Endothelial cell of umbilical vein (primary cell): ENCODE measurements at regions not wholly inside any gene's neighbourhood (a gene's known extent, or its start where the extent isn't known, plus 50 kb on each side); places are given as distances from the start of the nearest gene placed in this dataset.

Experiments
- BruUV-seq: library from RNA; stranded (reverse); fragments of 400-500 nt; replicated peaks from 2 replicates; lab custom pipeline; 2021; lab: Mats Ljungman, UMichigan
- CTCF ChIA-PET: fragments of 300-600, 350-600 bp; sonication (Branson Sonifier 250); formaldehyde crosslinking; loops from one replicate; lab custom pipeline; 2021; ENCODE audit warnings: antibody characterized with exemption, inconsistent platforms; lab: Charles Lee
- POLR2A ChIA-PET: fragments of 300-600, 350-600 bp; sonication (Branson Sonifier 250); formaldehyde crosslinking; loops from one replicate; lab custom pipeline; 2021; ENCODE audit warnings: antibody characterized with exemption, inconsistent platforms; lab: Charles Lee
- DNase-seq: peaks from one replicate; pipeline ENCODE4 v3.0.0-alpha.2; 2011; ENCODE audit warnings: low read depth, low spot score
- FAIRE-seq: peaks from 2 replicates; lab custom pipeline; 2011; peaks lifted over from hg19 to GRCh38; lab: Jason Lieb, UNC
- H2AFZ ChIP-seq: 2 replicates; pipeline ENCODE4 v1.6.0; 2012; ENCODE audit warnings: low read depth, low read length, control low read depth, inconsistent platforms
- H3K27ac ChIP-seq: 2 replicates; pipeline ENCODE4 v1.5.1; 2011; ENCODE audit warnings: low read depth, mild to moderate bottlenecking, control low read depth, low read length, moderate library complexity; ENCODE audit not compliant: insufficient read depth
- H3K27me3 ChIP-seq, 2 experiments: 2 replicates each; pipeline versions ENCODE4 v1.6.0 to v1.6.1; 2011; ENCODE audit warnings: low read length in 2 of 2, mixed read lengths in 1 of 2; ENCODE audit not compliant: control insufficient read depth in 2 of 2, insufficient read depth in 2 of 2
- H3K36me3 ChIP-seq, 2 experiments: 2 replicates in 1 of 2; 3 replicates in 1 of 2; pipeline ENCODE4 v1.5.1; 2011; ENCODE audit warnings: low read length in 2 of 2, mild to moderate bottlenecking in 1 of 2, moderate library complexity in 1 of 2; ENCODE audit not compliant: control insufficient read depth in 2 of 2, insufficient read depth in 2 of 2; ENCODE audit errors: extremely low read depth in 1 of 2
- H3K4me1 ChIP-seq: 3 replicates; pipeline ENCODE4 v1.5.1; 2011; ENCODE audit warnings: mild to moderate bottlenecking, low read length; ENCODE audit not compliant: control insufficient read depth, insufficient read depth; ENCODE audit errors: extremely low read depth
- H3K4me2 ChIP-seq: 2 replicates; pipeline ENCODE4 v1.6.1; 2011; ENCODE audit warnings: low read length, control low read depth, mixed read lengths; ENCODE audit not compliant: insufficient read depth
- H3K4me3 ChIP-seq, 3 experiments: fragments of 200-600 bp in 1 of 3; sonication (generic), shearing (Covaris generic) in 1 of 3; replicated peaks in 1 of 3; 2 replicates each; pipeline ENCODE4 v1.5.1; 2011 to 2016; ENCODE audit warnings: control low read depth in 3 of 3, low read length in 3 of 3, mild to moderate bottlenecking in 2 of 3, inconsistent platforms in 1 of 3, low read depth in 1 of 3, moderate library complexity in 1 of 3; ENCODE audit not compliant: insufficient read depth in 1 of 3
- H3K79me2 ChIP-seq: 2 replicates; pipeline ENCODE4 v1.6.0; 2012; ENCODE audit warnings: low read length, inconsistent platforms; ENCODE audit not compliant: control insufficient read depth, insufficient read depth
- H3K9ac ChIP-seq: replicated peaks from 2 replicates; pipeline ENCODE3; 2011; ENCODE audit warnings: low read length, control low read depth; ENCODE audit not compliant: insufficient read depth; ENCODE audit errors: extremely low read depth
- H3K9me1 ChIP-seq: replicated peaks from 3 replicates; pipeline ENCODE4 v1.6.0; 2011; ENCODE audit warnings: mild to moderate bottlenecking, low read length; ENCODE audit not compliant: control insufficient read depth, insufficient read depth; ENCODE audit errors: extremely low read depth
- H3K9me3 ChIP-seq: replicated peaks from 2 replicates; pipeline ENCODE4 v1.5.1; 2012; ENCODE audit warnings: low read length, inconsistent platforms; ENCODE audit not compliant: control insufficient read depth, insufficient read depth
- H4K20me1 ChIP-seq: replicated peaks from 2 replicates; pipeline ENCODE3; 2011; ENCODE audit warnings: mild to moderate bottlenecking, low read length; ENCODE audit not compliant: control insufficient read depth, insufficient read depth; ENCODE audit errors: extremely low read depth
- CTCF ChIP-seq, 2 donors: IDR thresholded peaks; 1 replicate in 1 of 2; 2 replicates in 1 of 2; pipeline ENCODE4 v1.5.1; 2011; ENCODE audit warnings: low read length in 2 of 2, mild to moderate bottlenecking in 2 of 2, moderate library complexity in 2 of 2, control low read depth in 1 of 2, inconsistent platforms in 1 of 2, low read depth in 1 of 2; ENCODE audit not compliant: insufficient read depth in 1 of 2; ENCODE audit errors: extremely low read depth in 1 of 2
- EZH2 ChIP-seq: IDR thresholded peaks from 2 replicates; pipeline ENCODE4 v1.6.1; 2012; ENCODE audit warnings: borderline replicate concordance, low read depth, mild to moderate bottlenecking, moderate library complexity, low read length, inconsistent platforms; ENCODE audit not compliant: severe bottlenecking
- FOS ChIP-seq: IDR thresholded peaks from 2 replicates; pipeline ENCODE4 v1.6.1; 2011; ENCODE audit warnings: mild to moderate bottlenecking, low read length, moderate library complexity, borderline replicate concordance; ENCODE audit not compliant: insufficient read depth
- GATA2 ChIP-seq: IDR thresholded peaks from 2 replicates; pipeline ENCODE4 v1.7.0; 2011; ENCODE audit warnings: low read depth, mild to moderate bottlenecking, moderate library complexity, mixed read lengths, low read length; ENCODE audit not compliant: insufficient read length, insufficient read depth
- JUN ChIP-seq: IDR thresholded peaks from 2 replicates; pipeline ENCODE4 v1.6.1; 2011; ENCODE audit warnings: borderline replicate concordance, low read depth; ENCODE audit not compliant: insufficient read length, insufficient read depth
- MAX ChIP-seq: IDR thresholded peaks from 2 replicates; pipeline ENCODE4 v1.6.1; 2011; ENCODE audit not compliant: insufficient read depth, insufficient read length
- MYC ChIP-seq: IDR thresholded peaks from one replicate; pipeline ENCODE4 v1.6.1; 2011; ENCODE audit warnings: mild to moderate bottlenecking, low read depth, low read length
- POLR2A ChIP-seq: IDR thresholded peaks from 2 replicates; pipeline ENCODE4 v1.6.1; 2012; ENCODE audit warnings: low read depth, mild to moderate bottlenecking, control low read depth, low read length
- POLR2AphosphoS5 ChIP-seq: IDR thresholded peaks from 2 replicates; pipeline ENCODE4 v1.6.1; 2012; ENCODE audit warnings: low read depth, mild to moderate bottlenecking, control low read depth, low read length, moderate library complexity; ENCODE audit not compliant: insufficient read depth
- dilution Hi-C: fragments of 300-500 bp; cut with MboI; formaldehyde crosslinking; loops from one replicate; pipeline ENCODE4 v1.15.0; 2019; ENCODE audit warnings: low sequenced_read_pairs; ENCODE audit not compliant: extremely low pct_ligation_motif_present
- intact Hi-C: fragments of 100-400 bp; cut with micrococcal nuclease; formaldehyde crosslinking; loops from one replicate; pipeline ENCODE4 v1.10.0; 2022

- dilution Hi-C loops (no loop called here), intact Hi-C loops (no loop called here)
- FAIRE-seq (no peak), DNase-seq (no peak)
- Histone ChIP-seq H3K4me1 (no peaks in the 10 kb centered on the region), H3K79me2 (no peaks in the 10 kb centered on the region), H3K4me2 (no peak overlapping the region), H3K27ac (no peak overlapping the region), H3K9ac (no peak overlapping the region), H3K9me1 (no peaks in the 10 kb centered on the region), H3K27me3 (no peaks in the 10 kb centered on the region), H2AFZ (no peak overlapping the region), H3K9me3 (no peaks in the 10 kb centered on the region), H3K36me3 (no peaks in the 10 kb centered on the region), H3K4me3 (no peak overlapping the region), H4K20me1 (no peaks in the 10 kb centered on the region)
- TF ChIP-seq GATA2, result no peak
- TF ChIP-seq JUN, result no peak
- TF ChIP-seq FOS, result no peak
- TF ChIP-seq POLR2A, result no peak
- TF ChIP-seq EZH2, result no peak
- TF ChIP-seq POLR2AphosphoS5, result no peak
- no peak for TF ChIP-seq CTCF (IDR thresholded peaks at IDR 0.05; ENCODE audit: extremely low read depth in 1 of 2, insufficient read depth in 1 of 2, low read depth in 1 of 2, low read length in 2 of 2)
- TF ChIP-seq MYC, result no peak
- TF ChIP-seq MAX, result no peak
- BruUV-seq, result no TSS peak
- CTCF ChIA-PET, result no interaction called here
- POLR2A ChIA-PET, result no interaction called here
These were observed 1974.8 kb upstream of the LRRTM1 start for GRCh38 chr2:82279367-82279766.
